ENCODE measurements at regions not wholly inside any gene's neighbourhood (a gene's known extent, or its start where the extent isn't known, plus 50 kb on each side); places are given as distances from the start of the nearest gene placed in this dataset.

DNA sequence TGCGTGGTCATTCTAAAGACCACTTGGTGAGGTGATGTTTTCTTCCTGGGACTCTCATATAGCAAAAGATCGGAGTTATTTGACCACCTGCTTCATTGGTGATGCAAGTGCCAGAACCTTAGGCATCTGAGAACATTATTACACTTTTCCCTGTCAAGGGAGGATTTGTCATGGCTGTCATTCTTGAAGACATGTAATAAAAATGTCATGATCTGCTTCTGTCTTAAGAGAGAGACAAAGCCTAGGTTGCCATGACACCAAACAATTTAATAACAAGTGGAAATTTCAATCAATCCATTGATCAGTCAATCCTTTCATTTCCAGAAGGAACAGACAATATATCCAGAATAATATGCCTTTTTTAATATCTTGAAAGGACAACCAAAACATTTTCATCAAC lies 97.9 kb upstream of the OR13H1 start:
- TF ChIP-seq, protein P1, sequence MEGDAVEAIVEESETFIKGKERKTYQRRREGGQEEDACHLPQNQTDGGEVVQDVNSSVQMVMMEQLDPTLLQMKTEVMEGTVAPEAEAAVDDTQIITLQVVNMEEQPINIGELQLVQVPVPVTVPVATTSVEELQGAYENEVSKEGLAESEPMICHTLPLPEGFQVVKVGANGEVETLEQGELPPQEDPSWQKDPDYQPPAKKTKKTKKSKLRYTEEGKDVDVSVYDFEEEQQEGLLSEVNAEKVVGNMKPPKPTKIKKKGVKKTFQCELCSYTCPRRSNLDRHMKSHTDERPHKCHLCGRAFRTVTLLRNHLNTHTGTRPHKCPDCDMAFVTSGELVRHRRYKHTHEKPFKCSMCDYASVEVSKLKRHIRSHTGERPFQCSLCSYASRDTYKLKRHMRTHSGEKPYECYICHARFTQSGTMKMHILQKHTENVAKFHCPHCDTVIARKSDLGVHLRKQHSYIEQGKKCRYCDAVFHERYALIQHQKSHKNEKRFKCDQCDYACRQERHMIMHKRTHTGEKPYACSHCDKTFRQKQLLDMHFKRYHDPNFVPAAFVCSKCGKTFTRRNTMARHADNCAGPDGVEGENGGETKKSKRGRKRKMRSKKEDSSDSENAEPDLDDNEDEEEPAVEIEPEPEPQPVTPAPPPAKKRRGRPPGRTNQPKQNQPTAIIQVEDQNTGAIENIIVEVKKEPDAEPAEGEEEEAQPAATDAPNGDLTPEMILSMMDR (conservative IDR thresholded peaks at IDR 0.05; ENCODE audit: low read length) = no peak
- TF ChIP-seq EZH2phosphoT487 (IDR thresholded peaks at IDR 0.05; ENCODE audit: borderline replicate concordance) = no peak
